ENCODE measurements at regions not wholly inside any gene's neighbourhood (a gene's known extent, or its start where the extent isn't known, plus 50 kb on each side); places are given as distances from the start of the nearest gene placed in this dataset.

DNA sequence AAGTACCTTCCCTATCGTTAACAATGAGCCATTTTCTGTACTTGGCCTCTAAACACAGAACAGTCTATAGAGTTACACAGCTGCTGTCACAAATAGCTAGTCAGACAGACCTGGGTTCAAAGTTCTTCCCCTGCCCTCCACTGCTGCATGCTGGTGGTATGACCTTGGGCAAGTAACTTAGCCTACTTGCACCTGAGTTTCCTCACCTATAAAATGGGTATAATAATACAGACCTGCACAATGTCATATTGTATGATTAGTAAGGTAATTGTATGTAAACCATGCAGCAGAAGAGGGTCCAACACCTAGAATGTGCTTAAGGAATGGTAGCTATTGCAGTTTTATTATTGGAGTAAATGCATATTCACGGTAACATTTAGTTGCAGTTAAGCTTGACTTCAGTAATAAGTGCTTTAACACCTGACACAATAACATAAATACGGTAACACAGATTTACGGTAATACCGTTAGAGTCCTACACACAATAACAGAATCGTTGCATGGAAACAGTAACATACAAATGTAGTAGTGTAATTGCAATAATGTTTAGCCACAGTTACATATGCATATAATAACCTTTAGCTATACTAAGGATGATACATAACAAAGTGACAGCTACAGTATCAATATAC is 193.3 kb upstream of the CSF3R start:
- DNase-seq (ENCODE audit: low spot score), result no peak

DNA sequence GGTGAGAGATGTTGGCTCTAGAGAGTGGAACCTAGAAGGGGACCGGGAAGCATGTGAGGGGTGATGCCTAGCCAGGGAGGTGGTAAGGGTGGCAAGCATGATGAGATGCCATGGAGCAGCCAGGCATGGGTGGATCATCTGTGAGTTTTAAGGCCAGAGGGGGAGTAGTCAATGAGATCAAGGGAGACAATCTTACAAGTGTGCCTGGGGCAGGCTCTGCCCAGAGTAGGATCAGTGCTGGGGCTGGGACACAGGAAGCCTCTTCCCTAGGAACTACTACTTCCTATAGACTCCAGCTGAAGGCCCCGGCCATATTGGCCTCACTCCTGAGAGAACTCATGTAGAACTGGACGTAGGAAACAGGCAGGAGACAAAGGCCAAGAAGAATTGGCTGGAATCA is 192.4 kb upstream of the CSF3R start:
- no peak for DNase-seq (ENCODE audit: low spot score)

DNA sequence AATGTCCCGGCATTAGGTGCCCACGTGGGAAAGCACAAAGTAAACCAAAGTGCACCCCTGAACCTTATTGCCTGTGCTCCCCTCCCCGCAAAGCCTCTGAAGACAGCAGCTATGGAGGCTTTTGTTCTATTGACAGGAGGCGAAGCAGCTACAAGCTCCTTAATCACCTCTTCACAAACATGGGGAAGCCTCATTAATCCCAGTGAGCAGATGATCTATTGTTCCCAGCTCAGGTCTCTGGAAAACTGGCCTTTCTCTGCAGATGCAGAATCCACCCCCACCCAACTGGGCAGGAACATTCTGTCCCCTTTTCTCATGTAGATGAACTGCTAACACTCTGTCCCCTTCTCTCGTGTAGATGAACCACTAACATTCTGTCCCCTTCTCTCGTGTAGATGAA is 190.5 kb upstream of the CSF3R start:
- no peak for DNase-seq (ENCODE audit: low spot score)

DNA sequence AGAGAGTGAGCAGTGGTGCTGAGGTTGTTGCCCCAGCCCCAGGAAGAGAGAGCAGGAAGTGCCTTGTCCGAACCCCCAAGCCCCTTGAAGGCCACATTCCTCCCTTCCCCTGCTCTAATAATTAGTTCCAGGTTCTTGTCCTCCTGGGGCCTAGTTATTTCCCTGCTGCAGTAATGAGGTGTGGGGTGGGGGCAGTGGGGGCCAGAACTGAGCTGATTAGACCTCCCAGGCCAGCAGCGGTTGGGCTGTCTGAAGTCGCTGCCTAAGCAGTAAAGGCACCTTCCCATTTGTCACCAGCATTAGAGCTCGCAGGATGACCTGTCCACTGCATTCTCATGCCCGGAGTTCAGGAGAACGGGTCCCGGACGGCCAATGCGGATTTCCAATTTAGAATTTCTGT is 186.5 kb upstream of the CSF3R start:
- no peak for DNase-seq (ENCODE audit: low spot score)

DNA sequence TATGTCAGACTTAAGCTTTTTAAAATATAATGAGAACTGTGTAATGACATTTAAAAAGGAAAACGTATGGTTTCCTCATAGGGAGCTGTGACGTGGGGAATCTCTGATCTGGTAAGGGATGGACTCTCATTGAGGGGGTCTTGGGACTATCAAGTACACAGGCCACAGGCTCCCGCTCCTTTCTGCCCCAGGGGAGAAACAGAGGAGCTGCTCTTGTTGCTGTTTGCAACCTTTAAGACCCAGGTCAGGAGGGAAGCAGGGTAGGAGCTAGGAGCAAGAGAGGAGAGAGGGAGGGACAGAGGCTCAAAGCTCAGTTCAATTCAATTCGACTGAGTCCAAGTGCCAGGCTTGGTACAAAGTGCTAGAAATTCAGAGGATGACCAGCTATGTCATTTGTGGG is 185.1 kb upstream of the CSF3R start:
- no peak for DNase-seq (ENCODE audit: low spot score)

DNA sequence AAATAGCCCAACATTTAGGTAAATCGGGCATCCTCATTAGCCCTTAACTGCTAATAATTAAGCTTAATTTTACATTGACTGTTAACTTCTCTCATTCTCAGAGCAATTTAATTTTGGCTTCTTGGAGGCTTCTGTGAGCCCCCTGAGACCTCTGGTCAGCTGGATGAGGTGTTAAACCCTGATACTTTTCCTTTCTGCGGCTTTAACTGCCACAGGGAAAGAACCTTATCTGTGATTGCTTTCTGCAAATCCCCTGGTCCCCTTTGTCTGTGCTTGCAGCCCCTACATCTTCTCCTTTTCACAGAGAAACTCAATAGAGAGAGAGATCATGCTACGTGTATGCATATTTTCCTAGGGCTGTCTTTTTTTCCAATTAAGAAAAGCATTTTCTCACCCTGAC is 184.5 kb upstream of the CSF3R start:
- DNase-seq (ENCODE audit: low spot score), result no peak

DNA sequence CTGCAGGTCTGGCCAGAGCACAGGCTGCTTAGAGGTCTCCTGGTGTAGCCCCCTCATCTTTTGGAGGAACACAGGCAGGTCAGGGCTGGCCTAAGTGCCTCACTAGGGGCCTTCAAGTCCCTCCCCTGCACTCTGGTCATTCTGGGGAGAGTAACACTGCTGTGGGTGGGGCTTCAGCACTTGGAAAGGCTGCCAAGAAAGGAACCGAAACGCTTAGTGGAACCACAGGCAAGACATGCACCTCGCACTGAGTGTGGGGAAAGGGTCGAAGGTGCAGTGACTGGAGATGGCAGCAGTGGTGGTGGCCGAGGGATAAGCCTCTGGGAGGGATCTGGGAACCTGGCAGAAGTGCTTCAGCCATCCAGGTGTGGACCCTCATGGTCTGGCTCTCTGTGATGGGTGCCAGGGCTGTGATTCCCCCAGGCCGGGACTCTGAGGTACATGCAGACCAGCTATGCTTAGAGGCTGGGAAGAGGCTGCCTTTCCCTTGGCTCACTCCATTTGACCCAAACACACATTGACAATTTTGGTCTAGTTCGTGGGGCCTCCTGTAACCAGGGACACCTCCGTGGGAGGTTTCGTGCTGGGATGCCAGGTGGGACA is 182.9 kb upstream of the CSF3R start:
- no peak for DNase-seq (ENCODE audit: low spot score)

DNA sequence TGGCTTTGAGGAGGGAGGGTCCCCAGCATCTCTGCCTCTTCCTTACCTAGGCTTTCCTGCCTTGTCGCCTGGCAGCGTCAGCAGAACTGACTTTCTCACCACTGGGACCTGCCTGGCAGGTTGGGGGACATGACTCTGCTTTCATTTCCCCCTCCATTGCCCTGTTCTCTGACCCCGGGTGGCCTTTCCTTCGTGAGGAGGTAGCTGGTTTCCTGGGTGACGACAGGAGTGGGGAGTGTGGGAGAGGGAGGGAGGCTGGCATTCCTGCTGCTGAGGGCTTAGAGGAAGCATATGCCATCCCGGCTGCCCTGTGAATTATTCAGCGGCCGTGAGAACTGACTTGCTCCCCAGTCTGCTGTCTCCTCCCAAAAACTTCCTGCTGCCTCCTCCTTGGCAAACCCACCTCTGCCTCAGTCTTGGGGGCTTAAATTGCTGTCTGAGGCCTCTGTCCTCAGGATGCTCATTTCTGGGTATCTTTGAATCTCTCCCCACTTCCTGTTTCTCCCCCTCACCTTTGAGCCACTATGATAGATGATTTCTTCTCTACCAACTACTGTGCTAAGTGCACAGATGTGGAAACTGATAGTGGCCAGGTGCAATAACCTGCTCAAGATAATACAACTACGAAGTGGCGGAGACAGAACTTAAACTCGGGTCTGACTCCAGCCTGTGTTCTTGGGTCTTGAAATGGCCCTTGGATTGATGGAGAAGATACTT is 182.0 kb upstream of the CSF3R start:
- DNase-seq (ENCODE audit: low spot score), result no peak

DNA sequence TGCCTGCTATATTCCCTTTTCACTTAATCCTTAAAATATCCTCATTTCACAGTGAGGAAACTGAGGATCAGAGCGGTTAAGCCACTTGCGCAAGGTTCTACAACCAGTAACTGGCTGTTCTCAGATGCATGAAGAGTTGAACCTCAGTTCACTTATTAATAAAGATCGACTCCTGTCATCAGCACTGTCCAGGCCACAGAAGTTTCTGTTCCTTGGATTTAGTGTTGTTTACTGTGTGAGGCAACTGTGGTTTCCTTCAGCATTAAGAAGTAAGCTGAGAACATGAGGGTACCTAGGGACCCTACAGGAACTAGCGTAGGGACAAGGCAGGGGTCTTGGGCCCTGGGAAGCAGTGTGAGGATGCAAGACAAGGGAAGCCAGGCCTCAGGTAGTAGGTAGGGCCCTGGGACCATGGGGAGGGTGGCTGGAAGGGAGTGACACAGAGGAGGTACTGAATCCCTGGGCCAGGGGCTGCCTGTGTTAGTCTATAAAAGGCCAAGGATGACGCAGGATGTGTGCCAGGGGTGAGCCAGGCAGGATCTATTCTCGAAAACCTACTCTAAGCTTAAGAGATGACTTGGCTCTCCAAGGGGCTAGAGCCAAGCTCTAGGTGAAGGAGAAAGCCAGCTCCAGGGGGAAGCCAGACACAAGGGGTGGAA is 181.2 kb upstream of the CSF3R start:
- no peak for DNase-seq (ENCODE audit: low spot score)

DNA sequence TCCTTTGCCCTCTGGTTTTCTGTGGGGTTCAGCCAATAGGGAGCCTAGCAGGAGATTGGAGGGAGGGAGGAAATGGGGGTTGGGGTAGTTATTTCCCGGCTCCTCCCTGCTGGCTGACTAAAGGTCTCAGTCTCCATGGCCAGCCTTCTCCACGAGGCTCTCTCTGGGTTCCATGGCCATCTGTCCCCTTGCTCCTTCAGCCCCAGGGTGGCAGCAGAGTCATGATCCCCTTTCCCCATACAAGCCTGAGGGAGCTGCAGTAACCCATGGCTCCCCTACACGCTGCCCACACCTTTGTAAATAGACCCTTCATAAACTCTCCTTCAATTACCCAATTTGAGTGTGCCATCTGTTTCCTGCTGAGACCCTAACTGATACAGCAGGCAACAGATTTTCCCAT is 176.1 kb upstream of the CSF3R start:
- no peak for DNase-seq (ENCODE audit: low spot score)

DNA sequence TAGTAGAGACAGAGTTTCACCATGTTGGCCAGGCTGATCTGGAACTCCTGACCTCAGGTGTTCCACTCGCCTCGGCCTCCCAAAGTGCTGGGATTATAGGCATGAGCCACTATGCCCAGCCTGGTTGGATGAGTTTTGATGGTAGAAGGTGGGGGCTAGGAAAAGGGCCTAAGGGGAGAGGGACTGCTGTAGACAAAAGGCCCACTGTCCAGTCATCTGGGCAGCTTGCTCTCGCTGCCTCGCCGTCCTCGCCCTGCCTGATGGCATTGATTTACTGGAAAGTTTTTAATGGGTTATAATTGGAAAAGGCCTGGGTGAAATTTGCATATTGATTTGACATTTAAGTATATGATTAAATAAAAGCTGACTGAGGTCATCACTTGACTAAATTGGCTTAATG is 175.1 kb upstream of the CSF3R start:
- DNase-seq (ENCODE audit: low spot score), result no peak

DNA sequence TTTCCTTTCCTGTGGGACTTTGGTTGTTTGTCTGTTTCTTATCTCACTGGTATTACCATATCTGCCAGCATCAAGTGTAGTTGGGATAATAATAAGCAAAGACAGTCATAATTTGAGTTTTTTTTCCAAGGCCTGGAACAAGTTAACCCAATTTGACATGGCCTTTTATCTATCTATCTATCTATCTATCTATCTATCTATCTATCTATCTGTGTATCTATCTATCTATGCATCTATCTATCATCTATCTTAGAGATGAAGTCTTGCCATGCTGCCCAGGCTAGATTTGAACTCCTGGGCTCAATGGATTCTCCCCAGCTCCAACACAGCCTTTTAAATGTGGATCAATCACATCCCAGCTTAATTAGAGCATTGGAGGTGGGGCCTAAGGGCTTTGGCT is 174.1 kb upstream of the CSF3R start:
- DNase-seq (ENCODE audit: low spot score), result no peak

DNA sequence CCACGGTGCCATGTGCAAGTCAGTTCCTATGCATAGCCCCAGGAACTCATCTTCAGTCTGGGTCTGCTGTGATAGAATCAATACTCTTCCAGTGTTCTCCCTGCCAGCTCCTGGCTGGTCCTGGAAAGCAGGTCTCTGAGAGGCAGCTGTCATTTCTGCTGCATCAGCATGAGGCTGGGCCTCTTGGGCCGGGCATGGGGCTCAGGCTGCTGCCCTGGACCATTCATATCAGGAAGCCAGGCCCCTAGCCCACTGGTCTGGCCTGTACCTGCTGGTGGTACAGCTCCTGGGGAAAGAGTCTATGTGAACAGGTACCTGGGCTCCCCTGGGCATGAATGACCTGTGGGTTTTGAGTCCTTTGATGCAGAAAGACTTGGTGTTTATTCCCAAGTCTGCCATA is 173.6 kb upstream of the CSF3R start:
- DNase-seq (ENCODE audit: low spot score), result no peak

DNA sequence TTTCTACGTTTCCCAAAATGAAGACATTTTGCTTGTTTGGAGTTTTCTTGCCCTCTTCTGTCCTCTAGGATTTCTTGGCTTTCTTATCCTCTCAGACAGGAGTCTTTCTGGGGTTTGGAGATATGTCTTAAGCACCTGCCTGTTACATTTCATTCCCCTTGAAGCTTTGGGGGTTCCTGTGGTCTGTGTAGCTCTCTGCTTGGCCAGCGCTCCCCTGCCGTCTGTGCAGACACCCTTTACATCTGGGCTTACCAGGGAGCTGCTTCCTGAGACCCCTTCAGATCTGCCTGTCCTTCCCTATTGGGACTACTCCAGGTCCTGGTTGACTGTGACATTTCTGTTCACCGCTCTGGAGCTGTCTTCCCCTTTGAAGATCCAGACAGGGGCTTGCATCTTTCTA is 171.9 kb upstream of the CSF3R start:
- DNase-seq (ENCODE audit: low spot score), result no peak

DNA sequence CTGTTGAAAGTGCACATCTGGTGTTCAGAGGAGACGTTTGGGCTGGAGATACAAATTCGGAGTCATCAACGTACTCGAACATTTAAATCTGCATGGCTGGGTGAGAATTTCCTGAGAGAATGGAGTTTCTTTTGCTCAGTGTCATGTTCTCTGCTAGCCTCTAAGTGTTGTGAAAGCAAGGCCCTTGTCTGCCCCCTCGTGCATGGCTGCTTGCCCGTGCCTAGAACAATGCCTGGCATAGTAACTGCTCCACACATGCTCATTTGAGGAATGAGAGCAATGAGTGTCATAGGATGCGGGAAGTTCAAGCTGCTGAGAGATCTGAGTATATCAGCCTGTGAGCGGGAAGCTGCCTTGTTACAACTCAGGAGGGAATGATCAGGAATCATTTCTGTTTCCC is 171.1 kb upstream of the CSF3R start:
- no peak for DNase-seq (ENCODE audit: low spot score)

DNA sequence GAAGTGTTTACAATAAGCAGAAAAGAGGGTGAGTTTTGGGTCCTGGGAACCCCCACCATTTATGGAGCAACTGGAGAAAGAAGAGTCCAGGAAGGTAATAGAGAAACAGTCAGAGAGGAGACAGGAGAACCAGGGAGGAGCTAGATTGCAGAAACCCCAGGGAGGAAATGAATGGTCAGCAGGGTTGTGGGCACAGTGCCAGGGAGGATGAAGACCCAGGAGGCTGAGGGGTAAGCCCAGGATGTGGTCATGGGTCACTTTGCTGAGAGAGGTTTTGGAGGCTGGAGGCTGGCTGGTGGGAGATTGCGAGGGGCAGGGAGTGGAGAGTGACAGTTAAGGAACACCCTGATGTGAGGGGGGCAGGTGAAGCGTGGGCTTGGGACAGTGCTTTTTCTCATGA is 169.9 kb upstream of the CSF3R start:
- DNase-seq (ENCODE audit: low spot score), result no peak

DNA sequence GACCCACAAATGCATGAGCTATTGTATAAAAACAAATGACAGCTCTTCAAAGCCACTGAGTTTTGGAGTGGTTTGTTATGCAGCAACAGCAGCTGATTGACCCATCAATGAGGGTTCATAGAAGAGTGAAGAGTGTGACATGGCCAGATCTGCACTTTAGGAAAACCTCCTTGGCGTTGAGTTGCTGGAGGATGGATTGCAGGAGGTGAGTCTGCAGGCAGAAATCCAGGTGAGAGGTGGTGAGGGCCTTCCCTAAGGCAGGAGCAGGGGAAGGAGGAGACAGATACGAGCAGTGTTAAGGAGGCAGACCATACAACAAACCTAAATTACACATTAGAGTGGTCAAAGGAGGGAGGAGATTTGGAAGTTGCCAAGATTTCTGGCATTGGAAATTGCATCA is 169.3 kb upstream of the CSF3R start:
- DNase-seq (ENCODE audit: low spot score), result no peak

DNA sequence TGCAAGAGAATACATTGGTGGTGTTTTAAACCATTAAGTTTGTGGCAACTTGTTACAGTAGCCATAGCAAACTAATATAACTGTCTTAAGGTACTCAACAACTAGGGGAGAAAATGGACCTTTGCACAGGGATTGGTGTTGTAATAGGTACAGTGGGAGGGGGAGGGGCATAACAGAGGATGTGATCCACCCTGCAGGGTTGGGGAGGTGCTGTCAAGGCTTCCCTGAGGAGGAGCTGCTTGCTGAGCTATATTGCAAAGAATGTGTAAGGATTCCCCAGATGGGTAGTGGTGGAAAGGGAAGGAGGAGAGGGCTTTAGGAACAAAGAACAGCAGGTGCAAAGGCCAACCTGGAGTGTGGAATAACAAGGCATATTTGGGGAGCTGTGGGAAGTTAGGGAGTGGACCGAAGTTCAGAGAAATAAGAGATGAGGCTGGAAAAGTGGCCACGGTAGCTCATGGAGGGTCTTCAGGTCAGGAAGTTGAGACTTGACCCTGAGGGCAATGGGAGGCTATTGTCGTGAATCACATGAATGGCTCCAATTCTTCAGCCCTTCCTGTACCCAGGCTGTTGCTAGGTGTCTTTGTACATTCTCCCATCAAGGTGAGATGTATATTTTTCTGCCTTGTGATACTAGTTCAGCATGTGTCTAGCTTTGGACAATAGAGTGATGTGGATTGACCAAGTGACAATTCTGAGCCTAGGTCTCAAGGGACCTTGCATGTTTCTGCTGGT is 168.6 kb upstream of the CSF3R start:
- DNase-seq (ENCODE audit: low spot score), result no peak

DNA sequence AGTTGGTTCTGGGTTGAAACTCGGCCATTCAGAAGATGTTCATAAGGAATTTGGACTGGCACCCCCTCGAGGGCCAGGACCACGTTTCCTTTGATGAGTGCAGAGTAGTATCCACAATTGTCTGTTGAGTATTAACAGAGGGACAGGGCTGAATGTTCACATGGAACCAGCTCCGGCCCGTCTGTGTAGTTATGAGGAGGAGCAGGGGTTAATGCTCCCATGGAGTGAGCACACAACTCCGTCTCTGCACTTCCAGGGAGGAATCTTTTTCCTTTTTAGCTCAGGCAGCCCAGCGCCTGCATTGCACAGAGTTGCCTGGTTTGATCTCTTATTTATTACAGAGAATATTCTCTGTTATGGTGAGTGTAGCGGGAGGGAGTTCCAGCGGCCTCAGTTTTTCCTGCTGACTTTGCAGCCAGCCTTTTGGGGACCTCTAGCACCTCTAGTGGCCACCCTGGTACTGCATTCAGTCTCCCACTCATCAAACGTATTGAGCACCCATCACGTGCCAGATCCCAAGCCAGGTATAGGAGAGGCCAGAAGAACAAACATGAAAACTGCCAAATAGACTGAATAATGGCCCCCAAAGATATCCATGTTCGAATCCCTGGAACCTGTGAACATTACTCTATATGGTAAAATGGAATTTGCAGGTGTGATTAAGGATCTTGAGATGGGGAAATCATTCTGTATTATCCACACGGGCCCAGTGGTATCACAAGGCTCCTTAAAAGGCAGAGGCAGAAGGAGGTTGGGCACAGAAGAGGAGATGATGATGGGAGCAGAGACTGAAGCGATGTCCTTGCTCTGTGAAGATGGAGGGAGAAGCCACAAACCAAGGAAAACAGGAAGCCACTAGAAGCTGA is 167.7 kb upstream of the CSF3R start:
- DNase-seq (ENCODE audit: low spot score), result peak; percentile 42

DNA sequence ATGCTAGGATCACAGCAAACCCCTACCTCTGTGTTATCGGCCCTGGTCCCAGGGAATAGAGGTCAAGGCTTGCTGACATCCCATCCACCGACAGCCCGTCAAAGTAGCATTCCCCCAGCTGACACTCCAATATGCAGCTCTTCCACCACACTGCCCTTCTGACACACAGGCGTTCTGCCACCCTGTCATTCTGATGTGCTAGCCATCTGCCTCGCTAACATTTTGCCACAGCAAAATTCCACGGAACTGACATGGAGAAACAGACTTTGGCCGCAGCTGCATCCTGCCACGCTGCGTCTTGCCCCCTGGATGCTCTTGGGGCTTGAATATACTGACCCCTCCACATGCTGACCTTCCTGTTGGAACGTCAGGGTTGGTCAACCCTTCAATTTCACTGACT is 163.2 kb upstream of the CSF3R start:
- no peak for DNase-seq (ENCODE audit: low spot score)

DNA sequence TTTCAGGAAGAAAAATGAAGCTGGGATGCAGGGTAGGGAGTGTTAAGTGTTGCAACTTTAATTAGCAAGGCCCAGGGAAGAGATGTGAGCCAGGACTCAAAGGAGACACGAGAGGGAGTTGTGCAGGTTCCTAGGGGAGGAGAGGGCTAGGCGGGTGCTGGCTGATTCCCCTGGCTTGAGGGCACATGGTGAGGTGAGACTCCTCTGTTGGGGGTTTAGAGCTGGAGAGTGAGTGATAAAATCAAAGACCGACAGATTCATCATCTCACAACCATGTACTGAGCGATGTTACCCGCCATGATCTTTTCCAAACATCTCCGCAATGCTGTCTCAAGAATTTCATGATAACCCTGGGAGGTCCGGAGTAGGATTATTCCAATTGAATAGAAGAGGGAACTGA is 161.8 kb upstream of the CSF3R start:
- DNase-seq (ENCODE audit: low spot score), result no peak
